ENCODE measurements at regions not wholly inside any gene's neighbourhood (a gene's known extent, or its start where the extent isn't known, plus 50 kb on each side); places are given as distances from the start of the nearest gene placed in this dataset.

GRCh38 chr10:131722525-131723264 lies 178.1 kb upstream of the PPP2R2D start:
- Mint-ChIP-seq H3K36me3 (ENCODE audit: low read depth) (no peaks in the 10 kb centered on the region; the same call in 1 of the 2 replicates), H3K4me1 (ENCODE audit: low read depth) (no peaks in the 10 kb centered on the region), H3K27ac (no peak overlapping the region), H3K9me3 (peaks cover 72% of the 10 kb centered on the region), H3K4me3 (no peak overlapping the region), H3K27me3 (ENCODE audit: insufficient read depth) (no peaks in the 10 kb centered on the region; the same call in 1 of the 2 replicates)
- no peak for TF ChIP-seq CTCF (IDR thresholded peaks at IDR 0.05)
- DNase-seq, result no peak

GRCh38 chr10:131723297-131724168 lies 177.3 kb upstream of the PPP2R2D start:
- DNase-seq, result no peak
- Mint-ChIP-seq H3K27ac (no peak overlapping the region), H3K36me3 (ENCODE audit: low read depth) (no peaks in the 10 kb centered on the region; the same call in 1 of the 2 replicates), H3K4me1 (ENCODE audit: low read depth) (no peaks in the 10 kb centered on the region), H3K27me3 (ENCODE audit: insufficient read depth) (no peaks in the 10 kb centered on the region; the same call in 1 of the 2 replicates), H3K4me3 (no peak overlapping the region), H3K9me3 (peaks cover 71% of the 10 kb centered on the region)
- TF ChIP-seq CTCF (IDR thresholded peaks at IDR 0.05), result no peak

- H3K36me3 Mint-ChIP-seq (ENCODE audit: low read depth), result no peaks in the 10 kb centered on the region; the same call in 1 of the 2 replicates
- no peak overlapping the region for H3K27ac Mint-ChIP-seq
- no peaks in the 10 kb centered on the region for H3K4me1 Mint-ChIP-seq (ENCODE audit: low read depth)
- DNase-seq, result no peak
- H3K27me3 Mint-ChIP-seq (ENCODE audit: insufficient read depth), result no peaks in the 10 kb centered on the region; the same call in 1 of the 2 replicates
- H3K4me3 Mint-ChIP-seq, result no peak overlapping the region
- no peak for TF ChIP-seq CTCF (IDR thresholded peaks at IDR 0.05)
- peaks cover 65% of the 10 kb centered on the region for H3K9me3 Mint-ChIP-seq
These were observed 176.7 kb upstream of the PPP2R2D start for GRCh38 chr10:131724169-131724545.

- no peaks in the 10 kb centered on the region for H3K4me1 Mint-ChIP-seq (ENCODE audit: low read depth)
These were observed 175.8 kb upstream of the PPP2R2D start for GRCh38 chr10:131724891-131725580.

More at GRCh38 chr10:131724891-131725580, 175.8 kb upstream of the PPP2R2D start:
- peaks cover 60% of the 10 kb centered on the region for H3K9me3 Mint-ChIP-seq
- H3K36me3 Mint-ChIP-seq (ENCODE audit: low read depth), result no peaks in the 10 kb centered on the region; the same call in 1 of the 2 replicates
- no peaks in the 10 kb centered on the region; the same call in 1 of the 2 replicates for H3K27me3 Mint-ChIP-seq (ENCODE audit: insufficient read depth)
- TF ChIP-seq CTCF (IDR thresholded peaks at IDR 0.05), result no peak
- H3K4me3 Mint-ChIP-seq, result no peak overlapping the region
- H3K27ac Mint-ChIP-seq, result no peak overlapping the region
- DNase-seq, result no peak
